Neural cell (in vitro differentiated cells): ENCODE measurements at regions not wholly inside any gene's neighbourhood (a gene's known extent, or its start where the extent isn't known, plus 50 kb on each side); places are given as distances from the start of the nearest gene placed in this dataset.

Experiments
- H2AFZ ChIP-seq: fragments of 200-600, 300-800 bp; sonication (generic), shearing (Covaris generic); 2 replicates; pipeline ENCODE4 v1.6.0; 2014; ENCODE audit warnings: low read depth, mild to moderate bottlenecking, antibody characterized with exemption, low read length, moderate library complexity
- H3F3A ChIP-seq: fragments of 200-600 bp; shearing (Covaris generic); 2 replicates; pipeline ENCODE4 v1.6.1; 2016; ENCODE audit warnings: mild to moderate bottlenecking, moderate library complexity, mixed read lengths, antibody characterized with exemption, low read length; ENCODE audit not compliant: insufficient read depth, poor library complexity, severe bottlenecking
- H3K27ac ChIP-seq: fragments of 200-600, 300-800 bp; sonication (generic), shearing (Covaris generic); 2 replicates; pipeline ENCODE4 v1.5.1; 2014; ENCODE audit warnings: mild to moderate bottlenecking, low read length, moderate library complexity
- H3K27me3 ChIP-seq: fragments of 300-800, 200-600 bp; sonication (generic), shearing (Covaris generic); 2 replicates; pipeline ENCODE4 v1.6.0; 2014; ENCODE audit warnings: mild to moderate bottlenecking, low read depth, low read length, moderate library complexity; ENCODE audit not compliant: insufficient read depth
- H3K36me3 ChIP-seq: fragments of 300-800, 200-600 bp; sonication (generic), shearing (Covaris generic); 2 replicates; pipeline ENCODE4 v1.5.1; 2014; ENCODE audit warnings: mild to moderate bottlenecking, antibody characterized with exemption, low read length, moderate library complexity; ENCODE audit not compliant: insufficient read depth
- H3K4me2 ChIP-seq: fragments of 300-800, 200-600 bp; sonication (generic), shearing (Covaris generic); 2 replicates; pipeline ENCODE4 v1.6.0; 2014; ENCODE audit warnings: mild to moderate bottlenecking, low read length
- H3K4me3 ChIP-seq: fragments of 300-800, 200-600 bp; sonication (generic), shearing (Covaris generic); 2 replicates; pipeline ENCODE4 v1.5.1; 2014; ENCODE audit warnings: mild to moderate bottlenecking, low read length, moderate library complexity
- H3K79me2 ChIP-seq: fragments of 200-600 bp; shearing (Covaris generic); replicated peaks from 2 replicates; pipeline ENCODE4 v1.6.0; 2014; ENCODE audit warnings: mild to moderate bottlenecking, low read length, moderate library complexity; ENCODE audit not compliant: insufficient read depth
- H3K9ac ChIP-seq: fragments of 300-800, 200-600 bp; sonication (generic), shearing (Covaris generic); 2 replicates; pipeline ENCODE4 v1.6.1; 2016; ENCODE audit warnings: mild to moderate bottlenecking, low read length, mixed read lengths
- H3K9me2 ChIP-seq: fragments of 200-600 bp; shearing (Covaris generic); 2 replicates; pipeline ENCODE4 v1.6.1; 2016; ENCODE audit warnings: mild to moderate bottlenecking, low read length, mixed read lengths; ENCODE audit not compliant: insufficient read depth
- H3K9me3 ChIP-seq: fragments of 200-600, 300-800 bp; sonication (generic), shearing (Covaris generic); 2 replicates; pipeline ENCODE4 v1.6.1; 2016; ENCODE audit warnings: mild to moderate bottlenecking, mixed run types, low read length, moderate library complexity, mixed read lengths
- H4K20me1 ChIP-seq: fragments of 200-600 bp; shearing (Covaris generic); 2 replicates; pipeline ENCODE4 v1.6.1; 2016; ENCODE audit warnings: mild to moderate bottlenecking, mixed run types; ENCODE audit not compliant: insufficient read depth
- CTCF ChIP-seq: fragments of 450-650 bp; IDR thresholded peaks from 2 replicates; pipeline ENCODE4 v1.5.1; 2014; ENCODE audit warnings: antibody characterized with exemption, mild to moderate bottlenecking, moderate library complexity; ENCODE audit not compliant: poor library complexity, severe bottlenecking
- EP300 ChIP-seq: fragments of 450-650 bp; conservative IDR thresholded peaks from 2 replicates; pipeline ENCODE4 v1.6.1; 2014; ENCODE audit warnings: antibody characterized with exemption, mild to moderate bottlenecking, moderate library complexity; ENCODE audit not compliant: poor library complexity, severe bottlenecking
- EZH2 ChIP-seq: fragments of 200-600, 300-800 bp; shearing (Covaris generic), sonication (generic); IDR thresholded peaks from 2 replicates; pipeline ENCODE4 v1.6.1; 2014; ENCODE audit warnings: antibody characterized with exemption, low read length, borderline replicate concordance, mild to moderate bottlenecking; ENCODE audit not compliant: insufficient read depth, poor library complexity, severe bottlenecking
- MXI1 ChIP-seq: fragments of 450-650 bp; conservative IDR thresholded peaks from 2 replicates; pipeline ENCODE4 v1.6.1; 2014; ENCODE audit warnings: antibody characterized with exemption, mild to moderate bottlenecking; ENCODE audit not compliant: poor library complexity, severe bottlenecking
- POLR2AphosphoS5 ChIP-seq: IDR thresholded peaks from 2 replicates; pipeline ENCODE4 v1.6.1; 2012
- RAD21 ChIP-seq: fragments of 450-650 bp; conservative IDR thresholded peaks from 2 replicates; pipeline ENCODE4 v1.6.1; 2014; ENCODE audit warnings: antibody characterized with exemption, mild to moderate bottlenecking, moderate library complexity
- SMC3 ChIP-seq: fragments of 450-650 bp; conservative IDR thresholded peaks from 2 replicates; pipeline ENCODE4 v1.6.1; 2014; ENCODE audit warnings: antibody characterized with exemption, mild to moderate bottlenecking, moderate library complexity; ENCODE audit not compliant: poor library complexity
- TAF1 ChIP-seq: IDR thresholded peaks from 2 replicates; pipeline ENCODE4 v1.6.1; 2012; ENCODE audit warnings: low read depth
- TF ChIP-seq, protein P1 (sequence below): IDR thresholded peaks from 2 replicates; pipeline ENCODE4 v1.6.1; 2012; ENCODE audit warnings: borderline replicate concordance

DNA sequence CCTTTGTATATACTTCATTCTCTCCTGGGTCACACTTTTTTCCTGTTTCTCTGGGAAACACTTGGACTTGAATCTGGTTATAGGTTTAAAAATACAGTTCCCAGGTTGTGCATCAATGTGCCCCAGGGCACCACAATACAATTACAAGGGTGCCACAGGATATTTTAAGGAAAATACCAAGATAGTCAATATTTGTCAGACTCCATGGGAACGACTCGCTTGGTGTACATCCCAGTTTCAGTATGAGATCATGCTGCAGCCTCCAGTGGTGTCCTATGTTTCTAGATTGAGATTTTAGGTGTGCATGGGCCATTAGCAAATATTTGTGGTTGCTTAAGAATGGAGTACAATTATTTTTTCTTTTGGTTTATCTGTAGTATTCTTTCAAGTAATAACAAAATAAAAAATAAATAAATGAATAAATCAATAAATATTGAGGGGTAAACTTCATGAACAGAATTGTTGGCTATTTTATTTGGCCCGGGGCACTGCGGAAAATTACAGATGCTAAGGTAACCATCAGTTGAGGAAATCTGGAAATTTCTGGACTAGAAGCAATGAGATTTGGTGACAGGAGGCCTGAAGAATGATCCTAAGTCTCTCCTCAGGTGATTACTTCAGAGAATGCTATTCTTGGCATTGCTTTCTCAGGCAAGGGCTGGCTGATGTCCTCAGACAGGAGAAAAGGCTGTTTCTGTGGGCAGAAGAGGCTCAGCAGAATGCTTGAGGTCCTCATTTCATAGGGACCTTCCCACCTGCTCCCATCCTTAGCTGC is 649.3 kb upstream of the SOX11 start:
- TF ChIP-seq MXI1 = no peak
- no peak for TF ChIP-seq EP300
- TF ChIP-seq SMC3 = no peak
- TF ChIP-seq, protein P1, sequence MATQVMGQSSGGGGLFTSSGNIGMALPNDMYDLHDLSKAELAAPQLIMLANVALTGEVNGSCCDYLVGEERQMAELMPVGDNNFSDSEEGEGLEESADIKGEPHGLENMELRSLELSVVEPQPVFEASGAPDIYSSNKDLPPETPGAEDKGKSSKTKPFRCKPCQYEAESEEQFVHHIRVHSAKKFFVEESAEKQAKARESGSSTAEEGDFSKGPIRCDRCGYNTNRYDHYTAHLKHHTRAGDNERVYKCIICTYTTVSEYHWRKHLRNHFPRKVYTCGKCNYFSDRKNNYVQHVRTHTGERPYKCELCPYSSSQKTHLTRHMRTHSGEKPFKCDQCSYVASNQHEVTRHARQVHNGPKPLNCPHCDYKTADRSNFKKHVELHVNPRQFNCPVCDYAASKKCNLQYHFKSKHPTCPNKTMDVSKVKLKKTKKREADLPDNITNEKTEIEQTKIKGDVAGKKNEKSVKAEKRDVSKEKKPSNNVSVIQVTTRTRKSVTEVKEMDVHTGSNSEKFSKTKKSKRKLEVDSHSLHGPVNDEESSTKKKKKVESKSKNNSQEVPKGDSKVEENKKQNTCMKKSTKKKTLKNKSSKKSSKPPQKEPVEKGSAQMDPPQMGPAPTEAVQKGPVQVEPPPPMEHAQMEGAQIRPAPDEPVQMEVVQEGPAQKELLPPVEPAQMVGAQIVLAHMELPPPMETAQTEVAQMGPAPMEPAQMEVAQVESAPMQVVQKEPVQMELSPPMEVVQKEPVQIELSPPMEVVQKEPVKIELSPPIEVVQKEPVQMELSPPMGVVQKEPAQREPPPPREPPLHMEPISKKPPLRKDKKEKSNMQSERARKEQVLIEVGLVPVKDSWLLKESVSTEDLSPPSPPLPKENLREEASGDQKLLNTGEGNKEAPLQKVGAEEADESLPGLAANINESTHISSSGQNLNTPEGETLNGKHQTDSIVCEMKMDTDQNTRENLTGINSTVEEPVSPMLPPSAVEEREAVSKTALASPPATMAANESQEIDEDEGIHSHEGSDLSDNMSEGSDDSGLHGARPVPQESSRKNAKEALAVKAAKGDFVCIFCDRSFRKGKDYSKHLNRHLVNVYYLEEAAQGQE = no peak
- TF ChIP-seq CTCF = no peak
- TF ChIP-seq RAD21 = no peak
- TF ChIP-seq POLR2AphosphoS5 = no peak
- no peak for TF ChIP-seq TAF1
- TF ChIP-seq EZH2 = no peak
- Histone ChIP-seq H3K4me3 (no peak overlapping the region), H3K79me2 (no peaks in the 10 kb centered on the region), H3K4me2 (no peak overlapping the region), H3K9me3 (no peaks in the 10 kb centered on the region), H3K36me3 (no peaks in the 10 kb centered on the region), H2AFZ (no peak overlapping the region), H4K20me1 (no peaks in the 10 kb centered on the region), H3K9ac (no peak overlapping the region), H3K27me3 (no peaks in the 10 kb centered on the region), H3K9me2 (no peaks in the 10 kb centered on the region), H3K27ac (no peak overlapping the region), H3F3A (no peaks in the 10 kb centered on the region)

DNA sequence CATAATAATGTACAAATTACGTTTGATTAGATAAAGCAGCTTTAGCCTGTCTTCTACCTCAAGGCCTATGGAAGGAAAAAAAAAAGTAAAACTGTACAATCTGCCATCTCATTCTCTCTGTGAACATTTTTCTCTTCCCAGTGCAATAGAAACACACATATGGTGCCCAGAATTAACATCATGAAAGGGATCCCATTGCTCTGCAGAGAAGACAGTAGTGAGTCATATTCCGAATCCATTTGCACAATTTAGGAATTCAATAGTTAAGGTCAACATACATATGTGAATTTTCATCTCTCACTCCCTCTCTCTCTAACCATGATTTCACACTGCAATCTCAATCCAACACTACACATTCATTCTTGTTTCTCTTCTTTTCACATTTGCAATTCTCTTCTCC is 640.9 kb upstream of the SOX11 start:
- Histone ChIP-seq H3K4me3 (no peak overlapping the region), H3K79me2 (no peaks in the 10 kb centered on the region), H3K27ac (no peak overlapping the region), H3K4me2 (no peak overlapping the region), H3K9ac (no peak overlapping the region), H3K9me2 (no peaks in the 10 kb centered on the region), H3K27me3 (no peaks in the 10 kb centered on the region), H3K36me3 (no peaks in the 10 kb centered on the region), H3F3A (no peaks in the 10 kb centered on the region), H4K20me1 (no peaks in the 10 kb centered on the region), H3K9me3 (no peaks in the 10 kb centered on the region), H2AFZ (no peak overlapping the region)
- TF ChIP-seq MXI1 = no peak
- TF ChIP-seq, protein P1 = no peak
- no peak for TF ChIP-seq TAF1
